Heart right ventricle (tissue), 16 donors: ENCODE measurements at regions not wholly inside any gene's neighbourhood (a gene's known extent, or its start where the extent isn't known, plus 50 kb on each side); places are given as distances from the start of the nearest gene placed in this dataset.

Experiments used
- ATAC-seq, 8 donors: fragments of 200-7000 bp; cut with Tn5 transposase; one replicate each; pipeline ENCODE4 v1.9.1; 2020; ENCODE audit warnings: mild to moderate bottlenecking in 8 of 8, moderate library complexity in 8 of 8, moderate number of reproducible peaks in 1 of 8
- DNase-seq, 2 donors: peaks; one replicate each; pipeline ENCODE4 v3.0.0-alpha.2; 2020
- H3K27ac ChIP-seq, 10 donors: fragments of 200-600 bp; sonication (generic) in 2 of 10; one replicate each; pipeline versions ENCODE4 v1.5.0 to v1.8.0; 2020 to 2022; ENCODE audit warnings: mild to moderate bottlenecking in 3 of 10
- H3K27me3 ChIP-seq, 7 donors: fragments of 200-600 bp; one replicate each; pipeline ENCODE4 v1.8.0; 2021 to 2022; ENCODE audit warnings: mild to moderate bottlenecking in 2 of 7
- H3K36me3 ChIP-seq, 9 donors: fragments of 200-600 bp; sonication (generic) in 1 of 9; one replicate each; pipeline versions ENCODE4 v1.5.0 to v1.8.0; 2020 to 2022; ENCODE audit warnings: mild to moderate bottlenecking in 2 of 9
- H3K4me1 ChIP-seq, 9 donors: fragments of 200-600 bp; sonication (generic) in 1 of 9; one replicate each; pipeline versions ENCODE4 v1.5.0 to v1.8.0; 2020 to 2022; ENCODE audit warnings: mild to moderate bottlenecking in 4 of 9
- H3K4me3 ChIP-seq, 10 donors: fragments of 200-600 bp; sonication (generic) in 2 of 10; one replicate each; pipeline versions ENCODE4 v1.5.0 to v1.8.0; 2020 to 2022; ENCODE audit warnings: mild to moderate bottlenecking in 7 of 10, moderate library complexity in 2 of 10
- H3K9me3 ChIP-seq, 11 donors: fragments of 200-600 bp in 10 of 11; sonication (generic) in 2 of 11; one replicate each; pipeline versions ENCODE4 v1.5.0 to v1.8.0; 2013 to 2022; ENCODE audit warnings: mild to moderate bottlenecking in 2 of 11, control low read depth in 1 of 11, moderate library complexity in 1 of 11
- CTCF ChIP-seq, 9 donors: fragments of 200-600 bp; sonication (generic) in 2 of 9; IDR thresholded peaks; one replicate each; pipeline versions ENCODE4 v1.5.0 to v1.8.0; 2021 to 2022; ENCODE audit warnings: antibody characterized with exemption in 9 of 9, mild to moderate bottlenecking in 5 of 9, moderate library complexity in 1 of 9
- WGBS, 2 donors: extraction: QIAGEN DNeasy Blood & Tissue Kit; methylation state at CpG; one replicate each; pipeline ENCODE4 v1.1.7; 2013; ENCODE audit warnings: inconsistent platforms in 1 of 2; 5-methylcytosine and 5-hydroxymethylcytosine counted together
- intact Hi-C, 10 donors: fragments of 100-400 bp; cut with DNase I; formaldehyde crosslinking; loops; one replicate each; pipeline versions ENCODE4 v1.11.1 to v1.14.2; 2022
- donor health status: Arrhythmogenic right ventricular cardiomyopathy.
- donor health status: ischemic (EF 13 %, LVEDD 7.1; RV severe dilation, severe dysfunction).
- donor health status: healthy with polysubstance abuse.
- donor health status: DM: no; HTN: yes; CAD: no.
- donor health status: DM: no; HTN: no; CAD: no.
- donor health status: ischemic (EF 25% LVEDD 6.9; RV normal size, moderate dysfunction).
- donor health status: ischemic (EF 25% LVEDD 5.7; RV mildly dilated, moderate dysfunction).
- donor health status: healthy.
- donor health status: DM: yes; HTN: yes; CAD: no.
- donor health status: Ischemic cardiomyopathy.
- donor health status: ischemic (EF 35%, LVEDD 5.7; RV mildly dilated, moderate dysfunction).
- donor health status: nonischemic (EF 11% LVEDD 7.7; RV severe dilation, severe dysfunction).
- donor health status: DM: yes; HTN: yes; CAD: no.
- donor health status: PGD.
- donor health status: ischemic (EF 29% LVEDD 5.4; RV normal size, mild dysfunction).
- donor health status: nonischemic (EF 23%, LVEDD 6.1; RV moderate dilation, normal function).

- Histone ChIP-seq H3K27ac (no peak overlapping the region), H3K36me3 (no peaks in the 10 kb centered on the region), H3K9me3 (no peaks in the 10 kb centered on the region), H3K4me3 (no peak overlapping the region), H3K27me3 (no peaks in the 10 kb centered on the region), H3K4me1 (no peaks in the 10 kb centered on the region)
- intact Hi-C loops: no loop called here
- no peak for ATAC-seq
- no peak for DNase-seq
- no peak for TF ChIP-seq CTCF (IDR thresholded peaks at IDR 0.05)
Measured at GRCh38 chr14:82298811-82299210, 765.2 kb upstream of the SEL1L start.

GRCh38 chr14:82309199-82309598, 775.5 kb upstream of the SEL1L start:
- no peaks in the 10 kb centered on the region for H3K27me3 ChIP-seq
- 62 to 78% methylated on average over 2 of the region's 2 CpGs for WGBS, 2 donors
- H3K36me3 ChIP-seq: no peaks in the 10 kb centered on the region
- ATAC-seq: no peak
- intact Hi-C loops: no loop called here
- DNase-seq: no peak
- peaks cover 0 to 25% (median 0%) of the 10 kb centered on the region in 11 donors for H3K9me3 ChIP-seq
- TF ChIP-seq CTCF (IDR thresholded peaks at IDR 0.05): no peak
- H3K27ac ChIP-seq: no peak overlapping the region
- H3K4me3 ChIP-seq: no peak overlapping the region
- H3K4me1 ChIP-seq: no peaks in the 10 kb centered on the region

- 30 to 47% methylated on average over 1 of the region's 1 CpG for WGBS, 2 donors
- H3K9me3 ChIP-seq: peaks cover 0 to 29% (median 0%) of the 10 kb centered on the region in 11 donors
- ATAC-seq (no peak), DNase-seq (no peak)
- no peaks in the 10 kb centered on the region for H3K4me1 ChIP-seq
- TF ChIP-seq CTCF (IDR thresholded peaks at IDR 0.05): no peak
- H3K27ac ChIP-seq: no peak overlapping the region
- no peak overlapping the region for H3K4me3 ChIP-seq
- intact Hi-C loops: no loop called here
- no peaks in the 10 kb centered on the region for H3K36me3 ChIP-seq
- H3K27me3 ChIP-seq: no peaks in the 10 kb centered on the region
Measured at GRCh38 chr14:82313889-82314288, 780.2 kb upstream of the SEL1L start.

- ATAC-seq: no peak
- no peaks in the 10 kb centered on the region for H3K4me1 ChIP-seq
- peaks cover 0 to 25% (median 13%) of the 10 kb centered on the region in 11 donors for H3K9me3 ChIP-seq
- no peak for DNase-seq
- 75 to 76% methylated on average over 4 of the region's 4 CpGs for WGBS, 2 donors
- no peak overlapping the region for H3K4me3 ChIP-seq
- no peaks in the 10 kb centered on the region for H3K36me3 ChIP-seq
- no peak for TF ChIP-seq CTCF (IDR thresholded peaks at IDR 0.05)
- no peaks in the 10 kb centered on the region for H3K27me3 ChIP-seq
- H3K27ac ChIP-seq: no peak overlapping the region
- intact Hi-C loops: no loop called here
Measured at GRCh38 chr14:82328442-82328841, 794.8 kb upstream of the SEL1L start.
